ENCODE measurements at regions not wholly inside any gene's neighbourhood (a gene's known extent, or its start where the extent isn't known, plus 50 kb on each side); places are given as distances from the start of the nearest gene placed in this dataset.

DNA sequence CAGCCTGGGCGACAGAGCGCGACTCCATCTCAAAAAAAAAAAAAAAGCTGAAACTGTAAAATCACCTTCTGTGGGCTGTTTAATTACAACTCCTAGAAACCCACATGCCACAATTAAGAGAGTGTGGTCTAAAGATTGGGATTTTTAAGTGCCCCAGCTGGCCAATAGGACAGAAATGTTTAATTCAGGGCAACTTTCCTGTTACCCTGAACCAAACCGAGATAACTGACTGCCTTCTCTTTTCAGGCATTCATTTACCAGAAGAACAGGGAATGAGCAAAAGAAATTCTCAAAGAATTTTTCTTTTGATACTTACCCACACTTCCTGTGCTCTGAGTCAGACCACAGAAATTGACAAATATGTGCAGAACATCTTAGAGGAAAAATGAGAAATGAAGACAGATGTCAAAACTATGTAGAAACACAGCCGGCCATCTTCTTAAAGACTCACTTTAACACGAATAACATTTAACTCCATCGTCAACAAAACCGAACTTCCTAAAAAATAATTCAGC, 221.3 kb upstream of the DAPK1 start:
- TF ChIP-seq EZH2phosphoT487 (IDR thresholded peaks at IDR 0.05; ENCODE audit: insufficient read depth, low read depth) (no peak), EZH2 (IDR thresholded peaks at IDR 0.05; ENCODE audit: insufficient read depth, poor library complexity, severe bottlenecking) (no peak)
